SK-N-SH (cell line): ENCODE measurements at regions not wholly inside any gene's neighbourhood (a gene's known extent, or its start where the extent isn't known, plus 50 kb on each side); places are given as distances from the start of the nearest gene placed in this dataset.

Experiments
- CTCF ChIA-PET: fragments of 300-600, 350-600 bp; formaldehyde crosslinking; extraction: SDS; loops from one replicate; lab custom pipeline; 2021; lab: Yijun Ruan, JAX
- POLR2A ChIA-PET: fragments of 350-600 bp; sonication (Branson Sonifier 250); formaldehyde crosslinking; extraction: SDS; loops from one replicate; lab custom pipeline; 2020; ENCODE audit warnings: antibody characterized with exemption, inconsistent platforms; lab: Yijun Ruan, JAX
- DNase-seq: peaks from one replicate; pipeline ENCODE4 v3.0.0; 2012
- H2AFZ ChIP-seq: fragments of 200-600 bp; sonication (generic); 2 replicates; pipeline ENCODE4 v1.8.1; 2016; ENCODE audit warnings: antibody characterized with exemption, mild to moderate bottlenecking, low read depth
- H3F3A ChIP-seq: fragments of 200-600 bp; sonication (generic); replicated peaks from 2 replicates; pipeline ENCODE3; 2016; ENCODE audit warnings: antibody characterized with exemption, mild to moderate bottlenecking; ENCODE audit not compliant: insufficient read depth
- H3K27ac ChIP-seq, 2 experiments: fragments of 200-500 bp in 1 of 2; fragments of 200-600 bp in 1 of 2; sonication (Bioruptor generic) in 1 of 2; sonication (generic), shearing (Covaris generic) in 1 of 2; 2 replicates each; pipeline versions ENCODE4 v1.5.1 to v1.6.1; 2014 to 2016; ENCODE audit warnings: low read depth in 2 of 2, inconsistent platforms in 1 of 2, low read length in 1 of 2, mild to moderate bottlenecking in 1 of 2, mixed read lengths in 1 of 2
- H3K27me3 ChIP-seq: fragments of 200-600 bp; sonication (generic), shearing (Covaris generic); 2 replicates; pipeline ENCODE4 v1.6.1; 2016; ENCODE audit warnings: mixed run types; ENCODE audit not compliant: insufficient read depth
- H3K36me3 ChIP-seq, 2 experiments: fragments of 200-500 bp in 1 of 2; fragments of 200-600 bp in 1 of 2; sonication (Bioruptor generic) in 1 of 2; sonication (generic) in 1 of 2; replicated peaks in 1 of 2; 2 replicates each; pipeline versions ENCODE3 to v1.5.1; 2014 to 2016; ENCODE audit warnings: low read length in 1 of 2, mild to moderate bottlenecking in 1 of 2; ENCODE audit not compliant: insufficient read depth in 2 of 2, control insufficient read depth in 1 of 2
- H3K4me1 ChIP-seq, 2 experiments: fragments of 200-500 bp in 1 of 2; fragments of 200-600 bp in 1 of 2; sonication (Bioruptor generic) in 1 of 2; sonication (generic), shearing (Covaris generic) in 1 of 2; 2 replicates each; pipeline versions ENCODE4 v1.5.1 to v1.6.1; 2014 to 2016; ENCODE audit warnings: low read depth in 1 of 2, low read length in 1 of 2, mixed run types in 1 of 2; ENCODE audit not compliant: insufficient read depth in 2 of 2, control insufficient read depth in 1 of 2
- H3K4me2 ChIP-seq: fragments of 200-600 bp; sonication (generic), shearing (Covaris generic); 2 replicates; pipeline ENCODE4 v1.6.1; 2017; ENCODE audit warnings: mixed run types
- H3K4me3 ChIP-seq, 2 experiments: fragments of 200-500 bp in 1 of 2; fragments of 200-600 bp in 1 of 2; sonication (Bioruptor generic) in 1 of 2; sonication (generic), shearing (Covaris generic) in 1 of 2; 2 replicates each; pipeline versions ENCODE4 v1.5.1 to v1.8.1; 2014 to 2016; ENCODE audit warnings: low read depth in 2 of 2, inconsistent platforms in 1 of 2, low read length in 1 of 2, mild to moderate bottlenecking in 1 of 2, mixed read lengths in 1 of 2, moderate library complexity in 1 of 2
- H3K79me2 ChIP-seq: fragments of 200-600 bp; sonication (generic); 2 replicates; pipeline ENCODE4 v1.8.1; 2017; ENCODE audit warnings: mild to moderate bottlenecking; ENCODE audit not compliant: insufficient read depth
- H3K9ac ChIP-seq: fragments of 200-600 bp; sonication (generic); 2 replicates; pipeline ENCODE4 v1.6.1; 2017; ENCODE audit warnings: mixed run types
- H3K9me2 ChIP-seq: fragments of 200-600 bp; sonication (generic); 2 replicates; pipeline ENCODE4 v1.6.1; 2017; ENCODE audit warnings: mixed run types
- H3K9me3 ChIP-seq: fragments of 200-600 bp; sonication (generic); 2 replicates; pipeline ENCODE4 v1.6.1; 2017; ENCODE audit warnings: mixed run types, mild to moderate bottlenecking, moderate library complexity
- H4K20me1 ChIP-seq: fragments of 200-600 bp; sonication (generic); 2 replicates; pipeline ENCODE4 v1.6.1; 2017; ENCODE audit warnings: mild to moderate bottlenecking, mixed run types; ENCODE audit not compliant: insufficient read depth
- CTCF ChIP-seq: fragments of 200-600 bp; sonication (generic); IDR thresholded peaks from 2 replicates; pipeline ENCODE4 v1.6.1; 2017; ENCODE audit warnings: antibody characterized with exemption, mild to moderate bottlenecking, moderate library complexity
- EP300 ChIP-seq, 2 experiments: IDR thresholded peaks; 2 replicates each; pipeline versions ENCODE4 v1.4.0 to v1.6.1; 2012; ENCODE audit warnings: borderline replicate concordance in 1 of 2, low read depth in 1 of 2, low read length in 1 of 2
- FOSL2 ChIP-seq: IDR thresholded peaks from 2 replicates; pipeline ENCODE4 v1.4.0; 2012; ENCODE audit warnings: low read depth, mild to moderate bottlenecking, moderate library complexity, borderline replicate concordance
- FOXM1 ChIP-seq: IDR thresholded peaks from 2 replicates; pipeline ENCODE4 v1.4.0; 2012; ENCODE audit warnings: low read depth, mild to moderate bottlenecking
- GABPA ChIP-seq: IDR thresholded peaks from 2 replicates; pipeline ENCODE4 v1.4.0; 2012; ENCODE audit warnings: low read depth, mild to moderate bottlenecking
- MAX ChIP-seq: IDR thresholded peaks from 2 replicates; pipeline ENCODE4 v1.4.0; 2012; ENCODE audit warnings: low read depth
- MEF2A ChIP-seq: IDR thresholded peaks from 2 replicates; pipeline ENCODE4 v1.4.0; 2012; ENCODE audit warnings: low read depth, borderline replicate concordance
- RCOR1 ChIP-seq: fragments of 150-350 bp; IDR thresholded peaks from 2 replicates; pipeline ENCODE4 v1.6.1; 2017; ENCODE audit warnings: antibody characterized with exemption, low read length
- RFX5 ChIP-seq: IDR thresholded peaks from 2 replicates; pipeline ENCODE4 v1.6.1; 2012; ENCODE audit warnings: mild to moderate bottlenecking, improper control_type of control experiment, low read length
- SMC3 ChIP-seq: IDR thresholded peaks from 2 replicates; pipeline ENCODE4 v1.6.1; 2012; ENCODE audit warnings: low read depth, low read length, improper control_type of control experiment
- TCF12 ChIP-seq: IDR thresholded peaks from 2 replicates; pipeline ENCODE4 v1.4.0; 2012
- USF1 ChIP-seq: IDR thresholded peaks from 2 replicates; pipeline ENCODE4 v1.4.0; 2012; ENCODE audit warnings: low read depth, borderline replicate concordance
- WGBS: methylation state at CpG from one replicate; pipeline ENCODE4 v1.1.6; 2017; ENCODE audit warnings: low lambda C conversion rate; 5-methylcytosine and 5-hydroxymethylcytosine counted together

GRCh38 chr7:51930834-51931233 is 614.2 kb upstream of the COBL start (continued):
- TF ChIP-seq MEF2A: no peak
- no peak for TF ChIP-seq EP300 (IDR thresholded peaks at IDR 0.05; ENCODE audit: borderline replicate concordance in 1 of 2, low read depth in 1 of 2, low read length in 1 of 2)
- no peak for TF ChIP-seq FOXM1
- no peak for TF ChIP-seq FOSL2
- TF ChIP-seq RFX5: no peak

DNA sequence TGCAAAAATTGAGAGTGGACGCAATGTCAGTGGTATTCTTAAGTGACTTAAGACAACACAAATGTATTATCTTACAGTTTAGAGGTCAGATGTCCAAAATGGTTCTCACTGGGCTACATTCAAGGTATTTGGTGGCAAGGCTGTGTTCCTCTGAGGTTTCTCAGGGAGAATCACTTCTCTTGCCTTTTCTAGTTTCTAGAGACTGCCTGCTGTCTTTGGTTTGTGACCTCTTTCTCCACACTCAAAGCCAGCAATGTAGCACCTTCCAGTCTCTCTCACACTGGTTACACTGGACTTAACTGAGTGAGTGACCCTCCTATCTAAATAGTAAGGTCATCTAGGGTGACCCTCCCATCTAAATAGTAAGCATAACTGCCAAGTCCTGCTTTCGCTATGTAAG is 613.2 kb upstream of the COBL start:
- no peak for DNase-seq
- Histone ChIP-seq H3K9me2 (no peaks in the 10 kb centered on the region; the same call in none of the 2 replicates), H3K9ac (no peak overlapping the region), H3K4me1 (no peaks in the 10 kb centered on the region), H2AFZ (no peak overlapping the region), H3K4me3 (no peak overlapping the region), H3K27me3 (no peaks in the 10 kb centered on the region), H3K79me2 (no peaks in the 10 kb centered on the region), H3F3A (no peaks in the 10 kb centered on the region), H3K4me2 (no peak overlapping the region), H3K36me3 (no peaks in the 10 kb centered on the region), H3K9me3 (no peaks in the 10 kb centered on the region; the same call in 1 of the 2 replicates), H3K27ac (no peak overlapping the region), H4K20me1 (no peaks in the 10 kb centered on the region)
- TF ChIP-seq SMC3 (no peak), TCF12 (no peak), EP300 (IDR thresholded peaks at IDR 0.05; ENCODE audit: borderline replicate concordance in 1 of 2, low read depth in 1 of 2, low read length in 1 of 2) (no peak), CTCF (no peak)
- POLR2A ChIA-PET: no interaction called here
- CTCF ChIA-PET: no interaction called here
- whole genome bisulfite sequencing: 25% methylated on average over 2 of the region's 2 CpGs

DNA sequence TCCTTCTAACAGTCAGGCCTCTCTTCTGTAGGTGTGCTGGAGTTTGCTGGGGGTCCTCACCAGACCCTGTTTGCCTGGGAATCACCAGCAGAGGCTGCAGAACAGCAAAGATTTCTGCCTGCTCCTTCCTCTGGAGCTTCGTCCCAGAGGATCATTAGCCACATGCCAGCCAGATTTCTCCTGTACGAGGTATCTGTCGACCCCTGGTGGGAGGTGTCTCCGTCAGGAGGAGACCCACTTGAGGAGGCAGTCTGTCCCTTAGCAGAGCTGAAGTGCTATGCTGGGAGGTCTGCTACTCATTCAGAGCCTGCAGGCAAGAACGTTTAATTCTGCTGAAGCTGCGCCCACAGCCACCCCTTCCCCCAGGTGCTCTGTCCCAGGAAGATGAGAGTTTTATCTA is 611.1 kb upstream of the COBL start:
- no peak overlapping the region for H3K4me2 ChIP-seq
- TF ChIP-seq USF1 (no peak), MAX (no peak), RCOR1 (no peak), GABPA (no peak)
- TF ChIP-seq, all 33 proteins: peak for 0
- CTCF ChIA-PET: interaction anchor here (0.6 kb wide), 2 partner anchors 9 to 23 kb away, joined by 3 read pairs; no protein-coding TSS in a partner anchor

More for the DNA sequence above, 611.1 kb upstream of the COBL start:
- Histone ChIP-seq H3K9ac (no peak overlapping the region), H3K9me3 (no peaks in the 10 kb centered on the region; the same call in 1 of the 2 replicates), H3K36me3 (no peaks in the 10 kb centered on the region), H3K27me3 (no peaks in the 10 kb centered on the region), H3F3A (no peaks in the 10 kb centered on the region), H2AFZ (no peak overlapping the region), H3K27ac (no peak overlapping the region), H3K4me1 (no peaks in the 10 kb centered on the region), H3K4me3 (no peak overlapping the region), H3K79me2 (no peaks in the 10 kb centered on the region), H4K20me1 (no peaks in the 10 kb centered on the region), H3K9me2 (no peaks in the 10 kb centered on the region)
- POLR2A ChIA-PET: no interaction called here
- no peak for DNase-seq
- WGBS: 18% methylated on average over 6 of the region's 6 CpGs
